ENCODE measurements at regions not wholly inside any gene's neighbourhood (a gene's known extent, or its start where the extent isn't known, plus 50 kb on each side); places are given as distances from the start of the nearest gene placed in this dataset.

DNA sequence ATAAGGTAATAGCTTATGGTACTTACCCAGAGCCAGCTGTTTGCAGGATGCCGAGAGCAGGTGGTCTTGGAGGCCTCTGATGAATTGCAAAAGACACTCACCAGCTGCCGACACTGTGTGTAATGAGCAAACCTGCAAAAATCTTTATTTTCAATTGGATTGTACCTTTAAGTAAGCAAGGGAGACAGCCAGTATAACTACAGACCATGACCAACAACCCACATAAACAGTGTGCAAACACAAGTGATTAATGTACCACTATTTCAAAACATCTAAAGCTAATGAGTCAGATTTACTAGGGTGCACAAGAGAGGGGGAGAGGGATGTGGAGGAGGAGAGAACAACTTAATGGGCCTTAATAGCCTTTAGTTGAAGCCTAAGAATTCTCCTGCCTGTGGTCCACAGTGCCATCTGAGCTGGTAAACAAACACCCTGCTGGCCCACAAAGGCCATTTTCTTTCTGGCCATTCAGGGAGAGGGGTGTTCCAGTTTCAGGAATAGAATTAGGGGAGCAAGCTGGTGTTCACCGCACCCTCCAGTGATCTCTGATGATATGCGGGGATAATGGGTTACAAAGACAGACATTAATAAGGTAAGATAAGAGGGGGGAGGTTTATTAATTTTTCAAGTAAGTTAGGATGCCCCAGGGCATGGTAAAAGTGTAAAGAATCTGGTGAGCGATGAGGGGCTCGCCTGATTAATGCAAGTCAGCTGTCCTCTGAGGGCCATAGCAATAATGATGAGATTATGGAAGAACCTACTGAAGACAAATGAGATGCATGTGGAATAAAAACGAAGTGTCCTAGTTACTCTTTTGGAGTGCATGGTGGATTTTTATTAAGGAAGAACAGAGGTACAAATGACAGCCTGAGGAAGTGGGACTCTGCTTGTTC, 196.4 kb downstream of the HRH4 start (continued):
- TF ChIP-seq, protein P1, sequence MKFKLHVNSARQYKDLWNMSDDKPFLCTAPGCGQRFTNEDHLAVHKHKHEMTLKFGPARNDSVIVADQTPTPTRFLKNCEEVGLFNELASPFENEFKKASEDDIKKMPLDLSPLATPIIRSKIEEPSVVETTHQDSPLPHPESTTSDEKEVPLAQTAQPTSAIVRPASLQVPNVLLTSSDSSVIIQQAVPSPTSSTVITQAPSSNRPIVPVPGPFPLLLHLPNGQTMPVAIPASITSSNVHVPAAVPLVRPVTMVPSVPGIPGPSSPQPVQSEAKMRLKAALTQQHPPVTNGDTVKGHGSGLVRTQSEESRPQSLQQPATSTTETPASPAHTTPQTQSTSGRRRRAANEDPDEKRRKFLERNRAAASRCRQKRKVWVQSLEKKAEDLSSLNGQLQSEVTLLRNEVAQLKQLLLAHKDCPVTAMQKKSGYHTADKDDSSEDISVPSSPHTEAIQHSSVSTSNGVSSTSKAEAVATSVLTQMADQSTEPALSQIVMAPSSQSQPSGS (CRISPR knock-in tag; IDR thresholded peaks at IDR 0.05; ENCODE audit: borderline replicate concordance, low read depth): no peak

DNA sequence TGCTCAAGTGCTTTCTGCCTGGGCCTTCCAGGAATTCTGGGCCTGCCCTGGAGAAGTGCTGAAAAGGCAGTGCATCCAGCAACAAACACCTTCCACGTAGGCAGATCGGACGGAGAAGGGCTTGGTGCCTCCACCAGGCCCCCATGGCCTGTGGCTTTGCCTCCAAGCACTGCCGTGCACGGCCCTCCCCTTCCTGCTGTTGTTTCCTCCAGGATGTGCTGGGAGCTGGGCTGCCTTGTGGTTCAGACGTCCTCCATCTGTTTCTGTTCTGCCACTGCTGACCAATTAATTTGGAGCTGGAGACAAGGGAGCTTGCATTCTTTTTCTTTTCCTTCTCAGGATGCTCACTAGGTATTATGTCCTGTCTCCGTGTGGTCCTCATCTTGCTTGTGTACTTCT, 197.0 kb downstream of the HRH4 start:
- Mint-ChIP-seq H3K4me1 (peaks cover 9% of the 10 kb centered on the region), H3K27me3 (ENCODE audit: low read depth) (no peaks in the 10 kb centered on the region), H3K27ac (no peak overlapping the region), H3K36me3 (no peaks in the 10 kb centered on the region), H3K4me3 (no peak overlapping the region), H3K9me3 (no peaks in the 10 kb centered on the region)
- peak; percentile 28; the same call in 1 of the 2 replicates for ATAC-seq
- TF ChIP-seq, protein P2, sequence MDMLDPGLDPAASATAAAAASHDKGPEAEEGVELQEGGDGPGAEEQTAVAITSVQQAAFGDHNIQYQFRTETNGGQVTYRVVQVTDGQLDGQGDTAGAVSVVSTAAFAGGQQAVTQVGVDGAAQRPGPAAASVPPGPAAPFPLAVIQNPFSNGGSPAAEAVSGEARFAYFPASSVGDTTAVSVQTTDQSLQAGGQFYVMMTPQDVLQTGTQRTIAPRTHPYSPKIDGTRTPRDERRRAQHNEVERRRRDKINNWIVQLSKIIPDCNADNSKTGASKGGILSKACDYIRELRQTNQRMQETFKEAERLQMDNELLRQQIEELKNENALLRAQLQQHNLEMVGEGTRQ (CRISPR knock-in tag; IDR thresholded peaks at IDR 0.05): no peak
- TF ChIP-seq RELA (CRISPR knock-in tag; IDR thresholded peaks at IDR 0.05; ENCODE audit: borderline replicate concordance) (no peak), MYBL2 (CRISPR knock-in tag; IDR thresholded peaks at IDR 0.05) (no peak), ELF4 (CRISPR knock-in tag; IDR thresholded peaks at IDR 0.05; ENCODE audit: low read depth) (no peak), ZNF396 (CRISPR knock-in tag; IDR thresholded peaks at IDR 0.05; ENCODE audit: borderline replicate concordance) (no peak), SMAD3 (CRISPR knock-in tag; IDR thresholded peaks at IDR 0.05; ENCODE audit: borderline replicate concordance) (no peak), ESRRA (CRISPR knock-in tag; IDR thresholded peaks at IDR 0.05; ENCODE audit: borderline replicate concordance) (no peak)
- TF ChIP-seq, protein P3, sequence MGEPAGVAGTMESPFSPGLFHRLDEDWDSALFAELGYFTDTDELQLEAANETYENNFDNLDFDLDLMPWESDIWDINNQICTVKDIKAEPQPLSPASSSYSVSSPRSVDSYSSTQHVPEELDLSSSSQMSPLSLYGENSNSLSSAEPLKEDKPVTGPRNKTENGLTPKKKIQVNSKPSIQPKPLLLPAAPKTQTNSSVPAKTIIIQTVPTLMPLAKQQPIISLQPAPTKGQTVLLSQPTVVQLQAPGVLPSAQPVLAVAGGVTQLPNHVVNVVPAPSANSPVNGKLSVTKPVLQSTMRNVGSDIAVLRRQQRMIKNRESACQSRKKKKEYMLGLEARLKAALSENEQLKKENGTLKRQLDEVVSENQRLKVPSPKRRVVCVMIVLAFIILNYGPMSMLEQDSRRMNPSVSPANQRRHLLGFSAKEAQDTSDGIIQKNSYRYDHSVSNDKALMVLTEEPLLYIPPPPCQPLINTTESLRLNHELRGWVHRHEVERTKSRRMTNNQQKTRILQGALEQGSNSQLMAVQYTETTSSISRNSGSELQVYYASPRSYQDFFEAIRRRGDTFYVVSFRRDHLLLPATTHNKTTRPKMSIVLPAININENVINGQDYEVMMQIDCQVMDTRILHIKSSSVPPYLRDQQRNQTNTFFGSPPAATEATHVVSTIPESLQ (CRISPR knock-in tag; IDR thresholded peaks at IDR 0.05): no peak
- TF ChIP-seq, protein P4, sequence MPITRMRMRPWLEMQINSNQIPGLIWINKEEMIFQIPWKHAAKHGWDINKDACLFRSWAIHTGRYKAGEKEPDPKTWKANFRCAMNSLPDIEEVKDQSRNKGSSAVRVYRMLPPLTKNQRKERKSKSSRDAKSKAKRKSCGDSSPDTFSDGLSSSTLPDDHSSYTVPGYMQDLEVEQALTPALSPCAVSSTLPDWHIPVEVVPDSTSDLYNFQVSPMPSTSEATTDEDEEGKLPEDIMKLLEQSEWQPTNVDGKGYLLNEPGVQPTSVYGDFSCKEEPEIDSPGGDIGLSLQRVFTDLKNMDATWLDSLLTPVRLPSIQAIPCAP (CRISPR knock-in tag; IDR thresholded peaks at IDR 0.05): no peak
- TF ChIP-seq, protein P5, sequence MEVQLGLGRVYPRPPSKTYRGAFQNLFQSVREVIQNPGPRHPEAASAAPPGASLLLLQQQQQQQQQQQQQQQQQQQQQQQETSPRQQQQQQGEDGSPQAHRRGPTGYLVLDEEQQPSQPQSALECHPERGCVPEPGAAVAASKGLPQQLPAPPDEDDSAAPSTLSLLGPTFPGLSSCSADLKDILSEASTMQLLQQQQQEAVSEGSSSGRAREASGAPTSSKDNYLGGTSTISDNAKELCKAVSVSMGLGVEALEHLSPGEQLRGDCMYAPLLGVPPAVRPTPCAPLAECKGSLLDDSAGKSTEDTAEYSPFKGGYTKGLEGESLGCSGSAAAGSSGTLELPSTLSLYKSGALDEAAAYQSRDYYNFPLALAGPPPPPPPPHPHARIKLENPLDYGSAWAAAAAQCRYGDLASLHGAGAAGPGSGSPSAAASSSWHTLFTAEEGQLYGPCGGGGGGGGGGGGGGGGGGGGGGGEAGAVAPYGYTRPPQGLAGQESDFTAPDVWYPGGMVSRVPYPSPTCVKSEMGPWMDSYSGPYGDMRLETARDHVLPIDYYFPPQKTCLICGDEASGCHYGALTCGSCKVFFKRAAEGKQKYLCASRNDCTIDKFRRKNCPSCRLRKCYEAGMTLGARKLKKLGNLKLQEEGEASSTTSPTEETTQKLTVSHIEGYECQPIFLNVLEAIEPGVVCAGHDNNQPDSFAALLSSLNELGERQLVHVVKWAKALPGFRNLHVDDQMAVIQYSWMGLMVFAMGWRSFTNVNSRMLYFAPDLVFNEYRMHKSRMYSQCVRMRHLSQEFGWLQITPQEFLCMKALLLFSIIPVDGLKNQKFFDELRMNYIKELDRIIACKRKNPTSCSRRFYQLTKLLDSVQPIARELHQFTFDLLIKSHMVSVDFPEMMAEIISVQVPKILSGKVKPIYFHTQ (CRISPR knock-in tag; IDR thresholded peaks at IDR 0.05): no peak
- TF ChIP-seq, protein P6, sequence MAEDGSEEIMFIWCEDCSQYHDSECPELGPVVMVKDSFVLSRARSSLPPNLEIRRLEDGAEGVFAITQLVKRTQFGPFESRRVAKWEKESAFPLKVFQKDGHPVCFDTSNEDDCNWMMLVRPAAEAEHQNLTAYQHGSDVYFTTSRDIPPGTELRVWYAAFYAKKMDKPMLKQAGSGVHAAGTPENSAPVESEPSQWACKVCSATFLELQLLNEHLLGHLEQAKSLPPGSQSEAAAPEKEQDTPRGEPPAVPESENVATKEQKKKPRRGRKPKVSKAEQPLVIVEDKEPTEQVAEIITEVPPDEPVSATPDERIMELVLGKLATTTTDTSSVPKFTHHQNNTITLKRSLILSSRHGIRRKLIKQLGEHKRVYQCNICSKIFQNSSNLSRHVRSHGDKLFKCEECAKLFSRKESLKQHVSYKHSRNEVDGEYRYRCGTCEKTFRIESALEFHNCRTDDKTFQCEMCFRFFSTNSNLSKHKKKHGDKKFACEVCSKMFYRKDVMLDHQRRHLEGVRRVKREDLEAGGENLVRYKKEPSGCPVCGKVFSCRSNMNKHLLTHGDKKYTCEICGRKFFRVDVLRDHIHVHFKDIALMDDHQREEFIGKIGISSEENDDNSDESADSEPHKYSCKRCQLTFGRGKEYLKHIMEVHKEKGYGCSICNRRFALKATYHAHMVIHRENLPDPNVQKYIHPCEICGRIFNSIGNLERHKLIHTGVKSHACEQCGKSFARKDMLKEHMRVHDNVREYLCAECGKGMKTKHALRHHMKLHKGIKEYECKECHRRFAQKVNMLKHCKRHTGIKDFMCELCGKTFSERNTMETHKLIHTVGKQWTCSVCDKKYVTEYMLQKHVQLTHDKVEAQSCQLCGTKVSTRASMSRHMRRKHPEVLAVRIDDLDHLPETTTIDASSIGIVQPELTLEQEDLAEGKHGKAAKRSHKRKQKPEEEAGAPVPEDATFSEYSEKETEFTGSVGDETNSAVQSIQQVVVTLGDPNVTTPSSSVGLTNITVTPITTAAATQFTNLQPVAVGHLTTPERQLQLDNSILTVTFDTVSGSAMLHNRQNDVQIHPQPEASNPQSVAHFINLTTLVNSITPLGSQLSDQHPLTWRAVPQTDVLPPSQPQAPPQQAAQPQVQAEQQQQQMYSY (CRISPR knock-in tag; IDR thresholded peaks at IDR 0.05): no peak
- POLR2A ChIA-PET: no interaction called here
- no peak for DNase-seq (ENCODE audit: low spot score)
- CTCF ChIA-PET: interaction anchor here (1.0 kb wide), 1 partner anchor 69 kb away, joined by 3 read pairs; no protein-coding TSS in a partner anchor

Data from WTC11 (cell line).